HG03159 (cell line): ENCODE measurements at regions not wholly inside any gene's neighbourhood (a gene's known extent, or its start where the extent isn't known, plus 50 kb on each side); places are given as distances from the start of the nearest gene placed in this dataset.

ENCODE experiments used
- ATAC-seq: cut with Tn5 transposase; IDR thresholded peaks from one replicate; pipeline ENCODE4 v1.9.1; 2021; ENCODE audit warnings: mild to moderate bottlenecking, moderate library complexity; ENCODE audit not compliant: unreplicated experiment

- no peak for ATAC-seq
These were observed 178.9 kb upstream of the SNX7 start for GRCh38 chr1:98482611-98483010.

GRCh38 chr1:98480271-98480670 is 181.2 kb upstream of the SNX7 start:
- ATAC-seq, result no peak

- no peak for ATAC-seq
These were observed 183.4 kb upstream of the SNX7 start for GRCh38 chr1:98478121-98478520.

- ATAC-seq, result no peak
These were observed 188.6 kb upstream of the SNX7 start for GRCh38 chr1:98472878-98473277.

- ATAC-seq, result no peak
These were observed 189.9 kb upstream of the SNX7 start for GRCh38 chr1:98471633-98472032.

GRCh38 chr1:98468111-98468717 is 193.3 kb upstream of the SNX7 start:
- ATAC-seq, result no peak

- ATAC-seq, result no peak
These were observed 193.9 kb upstream of the SNX7 start for GRCh38 chr1:98467586-98467985.

- ATAC-seq, result no peak
These were observed 194.4 kb upstream of the SNX7 start for GRCh38 chr1:98467122-98467521.

- no peak for ATAC-seq
These were observed 199.6 kb upstream of the SNX7 start for GRCh38 chr1:98461873-98462385.

GRCh38 chr1:98460136-98460535 is 201.4 kb upstream of the SNX7 start:
- ATAC-seq, result no peak

GRCh38 chr1:98459486-98459870 is 202.0 kb upstream of the SNX7 start:
- ATAC-seq, result no peak

GRCh38 chr1:98458511-98459485 is 202.7 kb upstream of the SNX7 start:
- ATAC-seq, result no peak

GRCh38 chr1:98457248-98457647 is 204.3 kb upstream of the SNX7 start:
- no peak for ATAC-seq

GRCh38 chr1:98454666-98455065 is 206.9 kb upstream of the SNX7 start:
- ATAC-seq, result no peak

GRCh38 chr1:98453066-98453465 is 208.5 kb upstream of the SNX7 start:
- no peak for ATAC-seq

- no peak for ATAC-seq
These were observed 209.4 kb upstream of the SNX7 start for GRCh38 chr1:98452162-98452561.

GRCh38 chr1:98441281-98441680 is 220.2 kb upstream of the SNX7 start:
- no peak for ATAC-seq

GRCh38 chr1:98439471-98439870 is 222.1 kb upstream of the SNX7 start:
- no peak for ATAC-seq

- ATAC-seq, result no peak
These were observed 224.0 kb upstream of the SNX7 start for GRCh38 chr1:98437540-98437939.

GRCh38 chr1:98437011-98437410 is 224.5 kb upstream of the SNX7 start:
- ATAC-seq, result no peak

- ATAC-seq, result no peak
These were observed 231.5 kb upstream of the SNX7 start for GRCh38 chr1:98429965-98430443.

- ATAC-seq, result no peak
These were observed 232.7 kb upstream of the SNX7 start for GRCh38 chr1:98428864-98429263.
